HepG2 (cell line): ENCODE measurements at regions not wholly inside any gene's neighbourhood (a gene's known extent, or its start where the extent isn't known, plus 50 kb on each side); places are given as distances from the start of the nearest gene placed in this dataset.

Experiments
- ATAC-seq: fragments of 200-7000 bp; cut with Tn5 transposase; 3 replicates; pipeline ENCODE4 v1.9.1; 2020; ENCODE audit warnings: mild to moderate bottlenecking, moderate library complexity
- BruUV-seq: library from RNA; stranded (reverse); fragments of 400-500 nt; replicated peaks from 2 replicates; lab custom pipeline; 2021; lab: Mats Ljungman, UMichigan
- CTCF ChIA-PET: fragments of 300-600 bp; formaldehyde crosslinking; extraction: SDS; loops from one replicate; lab custom pipeline; 2021; ENCODE audit warnings: low total read pairs, inconsistent platforms, low intra/inter-chr PET ratio; lab: Yijun Ruan, JAX
- POLR2A ChIA-PET: fragments of 350-600 bp; sonication (Branson Sonifier 250); formaldehyde crosslinking; loops from one replicate; lab custom pipeline; 2020; ENCODE audit warnings: antibody characterized with exemption, inconsistent platforms; lab: Yijun Ruan, JAX
- DNase-seq: peaks from one replicate; pipeline ENCODE4 v3.0.0-alpha.2; 2015; ENCODE audit warnings: low spot score
- FAIRE-seq: peaks from 3 replicates; lab custom pipeline; 2011; peaks lifted over from hg19 to GRCh38; lab: Jason Lieb, UNC
- H2AFZ ChIP-seq: one replicate; pipeline ENCODE4 v1.6.1; 2011; ENCODE audit warnings: low read length, inconsistent platforms
- H3K27ac ChIP-seq: fragments of 300-600 bp; 3 replicates; pipeline ENCODE4 v1.8.0; 2011; ENCODE audit warnings: mixed run types, mild to moderate bottlenecking, mixed read lengths, low read length, inconsistent platforms; ENCODE audit not compliant: insufficient read depth; ENCODE audit errors: extremely low read length
- H3K27me3 ChIP-seq, 2 experiments: fragments of 200-600 bp in 1 of 2; 2 replicates in 1 of 2; 3 replicates in 1 of 2; pipeline versions ENCODE4 v1.6.0 to v1.8.0; 2011; ENCODE audit warnings: low read length in 2 of 2, mild to moderate bottlenecking in 2 of 2, moderate library complexity in 2 of 2, inconsistent platforms in 1 of 2; ENCODE audit not compliant: insufficient read depth in 2 of 2, control insufficient read depth in 1 of 2
- H3K36me3 ChIP-seq, 2 experiments: fragments of 200-600 bp in 1 of 2; replicated peaks in 1 of 2; 2 replicates in 1 of 2; 3 replicates in 1 of 2; pipeline versions ENCODE4 v1.5.1 to v1.8.0; 2011; ENCODE audit warnings: low read length in 2 of 2, inconsistent platforms in 1 of 2; ENCODE audit not compliant: insufficient read depth in 2 of 2, control insufficient read depth in 1 of 2
- H3K4me1 ChIP-seq: 2 replicates; pipeline ENCODE4 v1.5.1; 2012; ENCODE audit warnings: low read length, inconsistent platforms; ENCODE audit not compliant: insufficient read depth
- H3K4me2 ChIP-seq: 2 replicates; pipeline ENCODE4 v1.6.0; 2011; ENCODE audit warnings: low read depth, low read length, inconsistent platforms
- H3K4me3 ChIP-seq, 3 experiments: fragments of 200-600 bp in 1 of 3; sonication (generic), shearing (Covaris generic) in 1 of 3; replicated peaks in 1 of 3; 2 replicates each; pipeline ENCODE4 v1.5.1; 2011 to 2016; ENCODE audit warnings: low read length in 3 of 3, inconsistent platforms in 2 of 3, low read depth in 2 of 3, mild to moderate bottlenecking in 2 of 3, control low read depth in 1 of 3, mixed read lengths in 1 of 3; ENCODE audit not compliant: insufficient read depth in 1 of 3
- H3K79me2 ChIP-seq: one replicate; pipeline ENCODE4 v1.6.1; 2011; ENCODE audit warnings: low read length, inconsistent platforms; ENCODE audit not compliant: insufficient read depth
- H3K9ac ChIP-seq: 2 replicates; pipeline ENCODE4 v1.6.0; 2011; ENCODE audit warnings: mild to moderate bottlenecking, low read depth, low read length, inconsistent platforms; ENCODE audit not compliant: insufficient read depth
- H3K9me3 ChIP-seq: 2 replicates; pipeline ENCODE4 v1.5.1; 2012; ENCODE audit warnings: mild to moderate bottlenecking, low read length
- H4K20me1 ChIP-seq: 2 replicates; pipeline ENCODE4 v1.6.0; 2011; ENCODE audit warnings: inconsistent platforms, mild to moderate bottlenecking, low read length, moderate library complexity; ENCODE audit not compliant: insufficient read depth
- ARHGAP35 ChIP-seq: sonication (generic); formaldehyde crosslinking; IDR thresholded peaks from 2 replicates; pipeline ENCODE4 v1.9.0; 2022; ENCODE audit warnings: mild to moderate bottlenecking, inconsistent platforms, moderate library complexity, missing genetic modification reagents, borderline replicate concordance
- EEA1 ChIP-seq: sonication (generic); formaldehyde crosslinking; IDR thresholded peaks from 2 replicates; pipeline ENCODE4 v1.5.1; 2020; ENCODE audit warnings: mild to moderate bottlenecking, missing genetic modification reagents, borderline replicate concordance
- EZH2 ChIP-seq: conservative IDR thresholded peaks from 2 replicates; pipeline ENCODE4 v1.6.1; 2012; ENCODE audit warnings: mild to moderate bottlenecking, low read depth, low read length, moderate library complexity
- FOXA3 ChIP-seq: IDR thresholded peaks from 2 replicates; pipeline ENCODE4 v1.6.1; 2016; ENCODE audit warnings: missing genetic modification reagents, missing compliant biosample characterization
- PAF1 ChIP-seq: IDR thresholded peaks from 2 replicates; pipeline ENCODE4 v1.6.1; 2016; ENCODE audit warnings: missing genetic modification reagents, missing compliant biosample characterization
- PHF21A ChIP-seq: sonication (generic); formaldehyde crosslinking; IDR thresholded peaks from 2 replicates; pipeline ENCODE4 v1.5.0; 2020; ENCODE audit warnings: mild to moderate bottlenecking, missing genetic modification reagents
- ZNF264 ChIP-seq: sonication (generic); formaldehyde crosslinking; IDR thresholded peaks from 2 replicates; pipeline ENCODE4 v1.4.0; 2020; ENCODE audit warnings: missing genetic modification reagents
- ZNF513 ChIP-seq: sonication (generic); formaldehyde crosslinking; conservative IDR thresholded peaks from 2 replicates; pipeline ENCODE4 v1.5.0; 2020; ENCODE audit warnings: missing genetic modification reagents
- ZNF615 ChIP-seq: sonication (generic); formaldehyde crosslinking; IDR thresholded peaks from 2 replicates; pipeline ENCODE4 v1.5.0; 2020; ENCODE audit warnings: mild to moderate bottlenecking, missing genetic modification reagents, borderline replicate concordance
- ZNF713 ChIP-seq: sonication (generic); formaldehyde crosslinking; IDR thresholded peaks from 2 replicates; pipeline ENCODE4 v1.4.0; 2020; ENCODE audit warnings: mild to moderate bottlenecking, missing genetic modification reagents
- WGBS: methylation state at CpG from one replicate; pipeline ENCODE4 v1.1.6; 2017; ENCODE audit warnings: low lambda C conversion rate; 5-methylcytosine and 5-hydroxymethylcytosine counted together
- in situ Hi-C: cut with HindIII; loops from 2 replicates; pipeline ENCODE4 v1.10.0; 2017; ENCODE audit warnings: low pct_unique_long_range_greater_than_20kb; ENCODE audit not compliant: extremely low pct_ligation_motif_present
- intact Hi-C: fragments of 100-400 bp; cut with micrococcal nuclease; formaldehyde crosslinking; loops from one replicate; pipeline ENCODE4 v1.10.0; 2022; ENCODE audit not compliant: unreplicated experiment

- Histone ChIP-seq H4K20me1 (no peaks in the 10 kb centered on the region), H3K27ac (no peak overlapping the region), H3K4me1 (no peaks in the 10 kb centered on the region), H2AFZ (no peak overlapping the region), H3K9me3 (no peaks in the 10 kb centered on the region; the same call in 1 of the 2 replicates), H3K4me2 (no peak overlapping the region), H3K9ac (no peak overlapping the region), H3K36me3 (no peaks in the 10 kb centered on the region), H3K79me2 (no peaks in the 10 kb centered on the region), H3K4me3 (no peak overlapping the region), H3K27me3 (no peaks in the 10 kb centered on the region)
- TF ChIP-seq ZNF513 (CRISPR knock-in tag) (no peak), ZNF264 (CRISPR knock-in tag) (no peak), ZNF713 (CRISPR knock-in tag) (no peak), ARHGAP35 (CRISPR knock-in tag) (no peak), PHF21A (CRISPR knock-in tag) (no peak), FOXA3 (no peak), ZNF615 (CRISPR knock-in tag) (no peak), PAF1 (CRISPR knock-in tag) (no peak), EZH2 (no peak), EEA1 (no peak)
- ATAC-seq = no peak
- in situ Hi-C loops (no loop called here), intact Hi-C loops (no loop called here)
- BruUV-seq = no TSS peak
- no peak for FAIRE-seq
- WGBS = 0% methylated on average over 1 of the region's 1 CpG
- no peak for DNase-seq
- ChIA-PET POLR2A (no interaction called here), CTCF (no interaction called here)
Observed at GRCh38 chr3:28890373-28890772, 390.5 kb upstream of the RBMS3 start.
